Common myeloid progenitor, CD34-positive (primary cell): ENCODE measurements at regions not wholly inside any gene's neighbourhood (a gene's known extent, or its start where the extent isn't known, plus 50 kb on each side); places are given as distances from the start of the nearest gene placed in this dataset.
A peak's percentile ranks its signal among the peaks of the same experiment; 100 is the strongest.

Experiments
- CTCF ChIA-PET: fragments of 350-600 bp; sonication (Branson Sonifier 250); formaldehyde crosslinking; loops from one replicate; lab custom pipeline; 2021; ENCODE audit warnings: antibody characterized with exemption; lab: Charles Lee
- POLR2A ChIA-PET: fragments of 350-600 bp; sonication (Branson Sonifier 250); formaldehyde crosslinking; loops from one replicate; lab custom pipeline; 2021; ENCODE audit warnings: antibody characterized with exemption; lab: Charles Lee
- DNase-seq, 3 donors: peaks; one replicate each; pipeline versions ENCODE4 v3.0.0 to v3.0.0-alpha.2; 2013
- H3K27ac ChIP-seq, 2 experiments: 1 replicate in 1 of 2; 2 replicates in 1 of 2; pipeline ENCODE4 v1.7.0; 2013; ENCODE audit warnings: inconsistent platforms in 2 of 2, low read length in 2 of 2, mild to moderate bottlenecking in 2 of 2, low read depth in 1 of 2, moderate library complexity in 1 of 2; ENCODE audit not compliant: severe bottlenecking in 2 of 2, insufficient read depth in 1 of 2, poor library complexity in 1 of 2
- H3K27me3 ChIP-seq, 5 experiments: replicated peaks in 2 of 5; 1 replicate in 3 of 5; 2 replicates in 2 of 5; pipeline versions ENCODE4 v1.6.1 to v1.7.0; 2013; ENCODE audit warnings: low read length in 4 of 5, mild to moderate bottlenecking in 2 of 5, moderate library complexity in 2 of 5, inconsistent platforms in 1 of 5; ENCODE audit not compliant: insufficient read depth in 5 of 5, control insufficient read depth in 4 of 5
- H3K36me3 ChIP-seq, 4 experiments: 1 replicate in 2 of 4; 2 replicates in 2 of 4; pipeline versions ENCODE4 v1.6.1 to v1.7.0; 2013; ENCODE audit warnings: low read length in 3 of 4, control low read depth in 1 of 4, mild to moderate bottlenecking in 1 of 4; ENCODE audit not compliant: control insufficient read depth in 4 of 4, insufficient read depth in 4 of 4
- H3K4me1 ChIP-seq, 4 experiments: 1 replicate in 3 of 4; 2 replicates in 1 of 4; pipeline versions ENCODE4 v1.6.1 to v1.7.1; 2013; ENCODE audit warnings: low read length in 3 of 4, mild to moderate bottlenecking in 3 of 4, control low read depth in 1 of 4, inconsistent platforms in 1 of 4, moderate library complexity in 1 of 4; ENCODE audit not compliant: control insufficient read depth in 4 of 4, insufficient read depth in 4 of 4; ENCODE audit errors: control extremely low read depth in 1 of 4
- H3K4me3 ChIP-seq, 7 experiments: 1 replicate in 4 of 7; 2 replicates in 3 of 7; pipeline versions ENCODE4 v1.5.1 to v1.7.0; 2013; ENCODE audit warnings: mild to moderate bottlenecking in 7 of 7, low read length in 6 of 7, moderate library complexity in 6 of 7, inconsistent platforms in 2 of 7, low read depth in 2 of 7, control low read depth in 1 of 7; ENCODE audit not compliant: insufficient read depth in 4 of 7, control insufficient read depth in 1 of 7; ENCODE audit errors: extremely low read depth in 1 of 7
- H3K9me3 ChIP-seq, 5 experiments: 1 replicate in 4 of 5; 2 replicates in 1 of 5; pipeline versions ENCODE4 v1.6.1 to v1.7.1; 2013; ENCODE audit warnings: low read length in 4 of 5, mild to moderate bottlenecking in 2 of 5, inconsistent platforms in 1 of 5, low read depth in 1 of 5, moderate library complexity in 1 of 5; ENCODE audit not compliant: control insufficient read depth in 4 of 5, insufficient read depth in 2 of 5; ENCODE audit errors: control extremely low read depth in 1 of 5
- WGBS: methylation state at CpG from one replicate; pipeline ENCODE4 v1.1.5; 2013; ENCODE audit not compliant: insufficient coverage; 5-methylcytosine and 5-hydroxymethylcytosine counted together

DNA sequence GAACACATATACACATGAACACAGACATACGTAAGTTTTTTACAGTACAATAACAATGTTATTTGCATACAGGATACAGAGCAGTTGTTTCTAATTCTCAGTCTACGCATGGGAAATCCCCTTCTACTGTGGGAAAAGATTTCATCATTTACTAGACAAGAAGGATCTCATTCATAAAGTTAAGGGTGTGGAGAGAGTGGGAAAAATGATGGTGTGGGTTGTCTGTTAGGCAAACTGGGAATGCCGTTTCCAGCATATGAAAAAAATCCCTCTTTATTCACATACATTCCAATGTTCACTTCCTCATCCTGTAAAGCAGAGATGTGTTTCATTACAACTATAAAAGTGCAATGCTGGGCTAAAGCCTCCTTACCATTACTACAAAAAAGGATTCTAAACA is 120.9 kb downstream of the SINHCAF start:
- no peak overlapping the region for H3K27ac ChIP-seq
- DNase-seq = peak; percentile 8 to 59 (median 59)
- no CpG with 5 or more reads among the region's 3 CpGs for WGBS

DNA sequence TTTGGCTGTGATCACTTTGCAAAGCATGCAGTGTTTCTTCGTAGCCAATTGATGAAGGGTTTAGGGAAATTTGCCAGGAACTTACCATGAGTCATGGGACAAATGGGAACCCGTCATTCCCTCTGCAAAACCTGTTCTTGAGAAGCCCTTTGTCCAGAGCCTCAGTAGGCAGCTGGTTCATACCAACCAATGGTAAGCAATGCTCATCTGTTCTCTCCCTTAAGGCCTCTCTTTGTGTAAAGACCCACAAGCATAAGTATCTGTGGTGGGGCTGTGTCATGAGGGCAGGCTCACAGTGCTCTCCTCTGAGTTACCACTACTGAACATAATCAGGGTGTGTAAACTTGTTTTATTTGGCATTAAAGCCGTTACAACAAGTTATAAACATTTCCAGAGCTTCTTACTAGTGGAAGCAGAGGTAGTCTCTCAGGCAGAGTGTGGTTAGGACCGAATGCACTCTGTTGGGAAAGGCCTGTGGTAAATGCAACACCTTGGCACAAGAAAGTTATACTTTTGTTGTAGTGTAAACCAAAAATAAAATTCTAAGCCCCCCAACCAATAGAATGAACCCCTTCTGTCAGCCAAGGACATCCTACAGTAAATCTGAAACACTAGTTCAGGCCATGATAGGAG is 119.8 kb downstream of the SINHCAF start:
- Histone ChIP-seq H3K4me1 (peaks cover under 1 to 4% (median 3%) of the 10 kb centered on the region in 4 experiments), H3K9me3 (no peaks in the 10 kb centered on the region), H3K4me3 (no peak overlapping the region), H3K27ac (no peak overlapping the region), H3K27me3 (no peaks in the 10 kb centered on the region), H3K36me3 (no peaks in the 10 kb centered on the region)
- ChIA-PET CTCF (no interaction called here), POLR2A (no interaction called here)
- 100% methylated on average over 2 of the region's 4 CpGs for WGBS
- DNase-seq = no peak

More for the DNA sequence above, 120.9 kb downstream of the SINHCAF start:
- ChIA-PET POLR2A (no interaction called here), CTCF (no interaction called here)
- Histone ChIP-seq H3K4me3 (no peak overlapping the region), H3K27me3 (no peaks in the 10 kb centered on the region), H3K36me3 (no peaks in the 10 kb centered on the region), H3K4me1 (peaks cover 2 to 8% (median 7%) of the 10 kb centered on the region in 4 experiments), H3K9me3 (no peaks in the 10 kb centered on the region)

DNA sequence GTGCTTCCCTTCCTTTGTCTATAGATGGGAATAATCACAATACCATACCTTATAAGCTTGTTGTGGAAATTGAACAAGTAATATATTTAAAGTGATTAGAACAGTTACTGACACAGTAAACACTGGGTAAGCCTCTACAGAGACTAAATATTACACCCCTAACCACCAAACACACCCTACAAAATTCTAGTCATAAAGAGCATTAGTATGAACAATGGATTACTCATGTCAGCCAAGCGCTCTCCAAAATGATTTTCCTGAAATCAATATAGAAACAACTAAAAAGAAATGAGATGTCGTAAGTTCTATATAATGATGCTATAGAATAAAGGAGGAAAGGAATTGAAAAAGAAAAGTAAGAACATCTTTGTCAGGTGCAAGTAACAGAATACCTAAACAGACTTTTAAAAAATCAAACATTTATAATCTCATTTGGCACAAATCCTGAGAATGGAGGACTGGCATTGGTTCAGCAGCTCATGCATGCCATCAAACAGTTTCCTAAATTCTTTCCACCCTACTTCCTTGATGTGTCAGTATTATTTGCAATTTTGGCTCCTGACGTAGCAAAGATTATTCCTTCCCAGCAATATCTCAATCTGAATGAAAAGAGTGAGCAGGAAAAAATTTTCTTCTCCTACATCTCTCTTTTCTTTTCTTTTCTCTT is 118.0 kb downstream of the SINHCAF start:
- Histone ChIP-seq H3K9me3 (no peaks in the 10 kb centered on the region), H3K27ac (no peak overlapping the region), H3K36me3 (no peaks in the 10 kb centered on the region), H3K4me3 (no peak overlapping the region), H3K27me3 (no peaks in the 10 kb centered on the region), H3K4me1 (no peaks in the 10 kb centered on the region)
- 100% methylated on average over 1 of the region's 3 CpGs for WGBS
- CTCF ChIA-PET = interaction anchor here (0.8 to 1.6 kb wide), 3 partner anchors 10 to 32 kb away, joined by 3 to 5 read pairs (median 5); no protein-coding TSS in a partner anchor
- no peak for DNase-seq
- POLR2A ChIA-PET = interaction anchor here (0.6 kb wide), 1 partner anchor 165 kb away, joined by 3 read pairs; no protein-coding TSS in a partner anchor

DNA sequence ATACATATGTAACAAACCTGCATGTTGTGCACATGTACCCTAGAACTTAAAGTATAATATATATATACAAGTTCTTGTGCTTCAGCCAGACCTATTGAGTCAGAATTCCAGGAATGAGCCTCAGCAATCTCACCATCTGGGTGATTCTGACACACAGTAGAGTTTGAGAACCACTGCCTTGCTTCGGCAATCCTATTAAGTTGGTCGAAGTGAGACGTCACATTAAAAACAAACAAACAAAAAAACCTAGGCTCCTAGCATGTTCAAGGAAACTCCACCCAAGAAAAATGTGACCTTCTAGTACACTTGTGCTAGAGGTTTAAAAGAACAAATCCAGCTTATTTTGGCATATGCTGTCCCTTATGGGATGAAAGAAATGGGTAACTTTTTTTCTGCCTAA is 115.8 kb downstream of the SINHCAF start:
- no peak overlapping the region for H3K4me3 ChIP-seq
- H3K4me1 ChIP-seq = no peaks in the 10 kb centered on the region
- no CpG with 5 or more reads among the region's 3 CpGs for WGBS
- ChIA-PET CTCF (interaction anchor here (1.4 kb wide), 1 partner anchor 28 kb away, joined by 5 read pairs; no protein-coding TSS in a partner anchor), POLR2A (no interaction called here)
- DNase-seq = no peak
- H3K27me3 ChIP-seq = no peaks in the 10 kb centered on the region
- H3K27ac ChIP-seq = no peak overlapping the region
- H3K36me3 ChIP-seq = no peaks in the 10 kb centered on the region
- H3K9me3 ChIP-seq = no peaks in the 10 kb centered on the region

DNA sequence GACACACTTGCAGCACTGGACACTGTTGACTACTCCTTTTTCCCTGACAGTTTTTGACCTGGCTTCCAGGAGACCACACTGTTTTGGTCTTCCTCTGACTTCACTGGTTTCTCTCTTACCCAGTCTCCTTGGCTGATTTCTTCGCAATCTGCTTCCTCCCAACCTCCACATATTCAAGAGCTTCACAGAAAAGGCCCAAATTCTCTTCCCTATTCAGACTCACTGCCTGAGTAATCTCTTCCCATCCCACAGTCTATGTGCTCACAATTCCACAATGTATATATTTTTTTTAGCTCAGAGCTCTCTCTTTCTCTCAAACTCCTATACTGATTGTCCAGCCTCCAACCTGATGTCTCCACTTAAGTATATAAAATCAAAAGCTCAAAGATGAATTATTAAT is 115.4 kb downstream of the SINHCAF start:
- no peak for DNase-seq
- no peak overlapping the region for H3K27ac ChIP-seq
- no peaks in the 10 kb centered on the region for H3K36me3 ChIP-seq
- no peaks in the 10 kb centered on the region for H3K4me1 ChIP-seq
- H3K27me3 ChIP-seq = no peaks in the 10 kb centered on the region
- H3K4me3 ChIP-seq = no peak overlapping the region
- ChIA-PET CTCF (interaction anchor here (0.8 to 1.4 kb wide), 2 partner anchors 28 to 42 kb away, joined by 3 to 5 read pairs; no protein-coding TSS in a partner anchor), POLR2A (no interaction called here)
- H3K9me3 ChIP-seq = no peaks in the 10 kb centered on the region
- WGBS = 89% methylated on average over 1 of the region's 1 CpG

DNA sequence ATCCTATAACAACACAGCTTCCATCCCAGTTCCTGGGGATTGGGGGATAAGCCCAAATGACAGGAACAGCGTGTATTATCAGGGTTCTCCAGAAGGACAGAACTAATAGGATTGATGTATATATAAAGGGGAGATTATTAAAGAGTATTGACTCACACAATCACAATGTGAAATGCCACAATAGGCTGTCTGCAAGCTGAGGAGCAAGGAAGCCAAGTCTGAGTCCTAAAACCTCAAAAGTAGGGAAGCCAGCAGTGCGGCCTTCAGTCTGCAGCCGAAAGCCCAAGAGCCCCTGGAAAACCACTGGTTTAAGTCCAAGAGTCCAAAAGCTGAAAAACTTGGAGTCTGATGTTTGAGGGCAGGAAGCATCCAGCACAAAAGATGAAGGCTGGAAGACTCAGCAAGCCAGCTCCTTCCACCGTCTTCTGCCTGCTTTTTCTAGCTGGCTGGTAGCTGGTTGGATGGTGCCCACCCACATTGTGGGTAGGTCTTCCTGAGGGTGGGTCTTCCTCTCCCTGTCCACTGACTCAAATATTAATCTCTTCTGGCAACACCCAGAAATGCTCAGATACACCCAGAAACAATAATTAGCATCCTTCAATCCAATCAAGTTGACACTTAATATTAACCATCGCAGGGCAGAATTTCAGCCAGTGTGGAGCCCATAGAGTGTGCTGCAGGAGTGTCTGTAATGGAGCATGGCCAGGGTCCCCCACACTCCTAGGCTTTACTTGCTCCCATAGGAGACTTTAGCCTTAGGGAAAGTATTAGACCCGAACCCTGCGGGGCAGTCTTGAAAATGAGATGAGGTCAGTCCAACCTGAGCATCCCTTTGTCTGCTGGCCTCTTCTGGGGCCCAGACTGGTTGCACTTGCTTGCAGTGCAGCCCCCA is 111.1 kb downstream of the SINHCAF start:
- H3K27ac ChIP-seq = no peak overlapping the region
- no peak overlapping the region for H3K4me3 ChIP-seq
- ChIA-PET POLR2A (no interaction called here), CTCF (interaction anchor here (1.0 to 1.3 kb wide), 2 partner anchors 24 to 57 kb away, joined by 3 read pairs; no protein-coding TSS in a partner anchor)
- H3K27me3 ChIP-seq = no peaks in the 10 kb centered on the region
- H3K4me1 ChIP-seq = no peaks in the 10 kb centered on the region
- WGBS = 100% methylated on average over 4 of the region's 7 CpGs
- H3K36me3 ChIP-seq = no peaks in the 10 kb centered on the region
- no peak for DNase-seq
- H3K9me3 ChIP-seq = peaks cover 0 to 9% (median 0%) of the 10 kb centered on the region in 5 experiments
